NCI-H1694 (cell line): ENCODE measurements at regions not wholly inside any gene's neighbourhood (a gene's known extent, or its start where the extent isn't known, plus 50 kb on each side); places are given as distances from the start of the nearest gene placed in this dataset.
"Not testable (repeated sequence)": the region's sequence is repeated elsewhere in the genome, so short reads cannot be mapped to it uniquely, and the experiment has no call there.

Experiments used
- DNase-seq: peaks from one replicate; lab custom pipeline; 2025; lab: John Stamatoyannopoulos, UW

GRCh38 chr16:49940464-49941224 lies 84.4 kb upstream of the CNEP1R1 start:
- DNase-seq = no peak

GRCh38 chr16:49944221-49944620 lies 80.8 kb upstream of the CNEP1R1 start:
- no peak for DNase-seq

GRCh38 chr16:49947907-49948678 lies 76.9 kb upstream of the CNEP1R1 start:
- DNase-seq = no peak

GRCh38 chr16:49951574-49952195 lies 73.3 kb upstream of the CNEP1R1 start:
- no peak for DNase-seq

GRCh38 chr16:49952386-49952785 lies 72.6 kb upstream of the CNEP1R1 start:
- DNase-seq = no peak

- no peak for DNase-seq
Measured at GRCh38 chr16:49953090-49953489, 71.9 kb upstream of the CNEP1R1 start.

GRCh38 chr16:49955858-49956257 lies 69.2 kb upstream of the CNEP1R1 start:
- DNase-seq = no peak

- no peak for DNase-seq
Measured at GRCh38 chr16:49956915-49957314, 68.1 kb upstream of the CNEP1R1 start.

- no peak for DNase-seq
Measured at GRCh38 chr16:49958448-49958847, 66.6 kb upstream of the CNEP1R1 start.

GRCh38 chr16:49959552-49960277 lies 65.3 kb upstream of the CNEP1R1 start:
- no peak for DNase-seq

GRCh38 chr16:49961089-49961488 lies 63.9 kb upstream of the CNEP1R1 start:
- DNase-seq = no peak

- not testable (repeated sequence) for DNase-seq
Measured at GRCh38 chr16:49962566-49962965, 62.5 kb upstream of the CNEP1R1 start.

- no peak for DNase-seq
Measured at GRCh38 chr16:49964316-49964715, 60.7 kb upstream of the CNEP1R1 start.

- no peak for DNase-seq
Measured at GRCh38 chr16:49964973-49965372, 60.1 kb upstream of the CNEP1R1 start.

- DNase-seq = no peak
Measured at GRCh38 chr16:49967012-49967559, 57.9 kb upstream of the CNEP1R1 start.

GRCh38 chr16:49969091-49970030 lies 55.7 kb upstream of the CNEP1R1 start:
- DNase-seq = no peak

GRCh38 chr16:49970797-49971431 lies 54.1 kb upstream of the CNEP1R1 start:
- DNase-seq = no peak

GRCh38 chr16:49972280-49972679 lies 52.7 kb upstream of the CNEP1R1 start:
- no peak for DNase-seq

GRCh38 chr16:49972961-49973360 lies 52.1 kb upstream of the CNEP1R1 start:
- DNase-seq = no peak
